HCT116 (cell line): ENCODE measurements at regions not wholly inside any gene's neighbourhood (a gene's known extent, or its start where the extent isn't known, plus 50 kb on each side); places are given as distances from the start of the nearest gene placed in this dataset.

Experiments
- ATAC-seq: fragments of 200-7000 bp; cut with Tn5 transposase; 2 replicates; pipeline ENCODE4 v1.9.1; 2020; ENCODE audit warnings: mild to moderate bottlenecking, moderate library complexity
- BruUV-seq: library from RNA; stranded (reverse); fragments of 400-500 nt; replicated peaks from 2 replicates; lab custom pipeline; 2021; lab: Mats Ljungman, UMichigan
- CTCF ChIA-PET: fragments of 300-600 bp; sonication (Branson Sonifier 250); formaldehyde crosslinking; loops from one replicate; lab custom pipeline; 2021; ENCODE audit warnings: antibody characterized with exemption; lab: Charles Lee
- POLR2A ChIA-PET: fragments of 300-600, 350-600 bp; sonication (Branson Sonifier 250); formaldehyde crosslinking; loops from one replicate; lab custom pipeline; 2021; ENCODE audit warnings: antibody characterized with exemption; lab: Charles Lee
- RAD21 ChIA-PET, 2 experiments: fragments of 300-600 bp; sonication (Branson Sonifier 250); formaldehyde crosslinking; loops; one replicate each; lab custom pipeline; 2023; ENCODE audit warnings: low total read pairs in 2 of 2; ENCODE audit not compliant: uncharacterized antibody in 2 of 2, unreplicated experiment in 2 of 2, low non-redundant PET in 1 of 2; lab: Charles Lee
- DNase-seq: peaks from one replicate; pipeline ENCODE4 v3.0.0-alpha.2; 2010; ENCODE audit warnings: low read depth, low spot score
- H2AFZ ChIP-seq: fragments of 200-600 bp; shearing (Covaris generic), sonication (generic); 2 replicates; pipeline ENCODE4 v1.6.1; 2017; ENCODE audit warnings: low read depth, mixed run types, mixed read lengths, antibody characterized with exemption, low read length; ENCODE audit not compliant: poor library complexity, severe bottlenecking
- H3K27ac ChIP-seq: 2 replicates; pipeline ENCODE4 v1.5.1; 2012; ENCODE audit warnings: low read depth, low read length
- H3K27me3 ChIP-seq: fragments of 200-600 bp; sonication (generic); 2 replicates; pipeline ENCODE4 v1.6.1; 2016; ENCODE audit warnings: mixed run types, low read length, mixed read lengths; ENCODE audit not compliant: insufficient read depth
- H3K36me3 ChIP-seq, 2 experiments: fragments of 200-500 bp in 1 of 2; fragments of 200-600 bp in 1 of 2; sonication (Bioruptor generic) in 1 of 2; sonication (generic) in 1 of 2; 2 replicates each; pipeline versions ENCODE4 v1.5.1 to v1.6.1; 2014 to 2016; ENCODE audit warnings: low read length in 2 of 2, inconsistent platforms in 1 of 2, mixed read lengths in 1 of 2, mixed run types in 1 of 2; ENCODE audit not compliant: insufficient read depth in 2 of 2, control insufficient read depth in 1 of 2
- H3K4me1 ChIP-seq, 2 experiments: fragments of 200-600 bp in 1 of 2; sonication (generic) in 1 of 2; 2 replicates each; pipeline versions ENCODE4 v1.5.1 to v1.6.1; 2012 to 2017; ENCODE audit warnings: low read length in 2 of 2, inconsistent platforms in 1 of 2, mild to moderate bottlenecking in 1 of 2, mixed read lengths in 1 of 2, mixed run types in 1 of 2, moderate library complexity in 1 of 2; ENCODE audit not compliant: insufficient read depth in 2 of 2, control insufficient read depth in 1 of 2
- H3K4me2 ChIP-seq: fragments of 200-600 bp; sonication (generic); 2 replicates; pipeline ENCODE4 v1.6.1; 2017; ENCODE audit warnings: mixed run types, low read length, mixed read lengths
- H3K4me3 ChIP-seq, 2 experiments: fragments of 200-600 bp in 1 of 2; sonication (generic) in 1 of 2; replicated peaks in 1 of 2; 2 replicates each; pipeline ENCODE4 v1.5.1; 2011 to 2016; ENCODE audit warnings: low read length in 2 of 2, control low read depth in 1 of 2, low read depth in 1 of 2, mild to moderate bottlenecking in 1 of 2, mixed read lengths in 1 of 2, mixed run types in 1 of 2
- H3K79me2 ChIP-seq: fragments of 200-600 bp; sonication (generic); 2 replicates; pipeline ENCODE4 v1.6.1; 2017; ENCODE audit warnings: mild to moderate bottlenecking, mixed run types, low read length, moderate library complexity, mixed read lengths; ENCODE audit not compliant: insufficient read depth
- H3K9ac ChIP-seq: fragments of 200-600 bp; sonication (generic); 2 replicates; pipeline ENCODE4 v1.6.1; 2016; ENCODE audit warnings: low read length, mixed read lengths
- H3K9me2 ChIP-seq: fragments of 200-600 bp; sonication (generic), shearing (Covaris generic); 2 replicates; pipeline ENCODE4 v1.6.1; 2017; ENCODE audit warnings: mixed run types, mild to moderate bottlenecking, moderate library complexity; ENCODE audit not compliant: insufficient read depth
- H3K9me3 ChIP-seq, 2 experiments: fragments of 200-500 bp in 1 of 2; fragments of 200-600 bp in 1 of 2; sonication (Bioruptor generic) in 1 of 2; sonication (generic) in 1 of 2; 2 replicates each; pipeline ENCODE4 v1.6.1; 2014 to 2017; ENCODE audit warnings: low read length in 2 of 2, mixed read lengths in 2 of 2, inconsistent platforms in 1 of 2, low read depth in 1 of 2, mild to moderate bottlenecking in 1 of 2, mixed run types in 1 of 2, moderate library complexity in 1 of 2; ENCODE audit not compliant: control insufficient read depth in 1 of 2, insufficient read depth in 1 of 2
- H4K20me1 ChIP-seq: fragments of 200-600 bp; sonication (generic), shearing (Covaris generic); 2 replicates; pipeline ENCODE4 v1.6.1; 2017; ENCODE audit warnings: mixed run types, mild to moderate bottlenecking, moderate library complexity; ENCODE audit not compliant: insufficient read depth
- EGR1 ChIP-seq: IDR thresholded peaks from 2 replicates; pipeline ENCODE4 v1.6.1; 2012; ENCODE audit warnings: low read depth
- ELF1 ChIP-seq: IDR thresholded peaks from 2 replicates; pipeline ENCODE4 v1.6.1; 2012; ENCODE audit warnings: low read depth, borderline replicate concordance
- EZH2 ChIP-seq: fragments of 200-600 bp; sonication (generic); IDR thresholded peaks from 2 replicates; pipeline ENCODE4 v1.6.1; 2017; ENCODE audit warnings: antibody characterized with exemption, mixed run types
- EZH2phosphoT487 ChIP-seq: fragments of 200-600 bp; IDR thresholded peaks from 2 replicates; pipeline ENCODE4 v1.6.1; 2018; ENCODE audit warnings: antibody characterized with exemption, borderline replicate concordance
- JUND ChIP-seq: IDR thresholded peaks from 2 replicates; pipeline ENCODE4 v1.6.1; 2012
- RAD21 ChIP-seq: IDR thresholded peaks from 2 replicates; pipeline ENCODE4 v1.6.1; 2012; ENCODE audit warnings: low read depth, mild to moderate bottlenecking
- SP1 ChIP-seq: IDR thresholded peaks from 2 replicates; pipeline ENCODE4 v1.6.1; 2012; ENCODE audit warnings: low read depth
- SRF ChIP-seq: IDR thresholded peaks from 2 replicates; pipeline ENCODE4 v1.6.1; 2012; ENCODE audit warnings: low read depth
- YY1 ChIP-seq: IDR thresholded peaks from 2 replicates; pipeline ENCODE4 v1.6.1; 2011; ENCODE audit warnings: low read length, low read depth, moderate library complexity, mild to moderate bottlenecking; ENCODE audit not compliant: insufficient replicate concordance; ENCODE audit errors: extremely low read depth
- ZNF274 ChIP-seq: fragments of 200-500 bp; sonication (Bioruptor generic); IDR thresholded peaks from 2 replicates; pipeline ENCODE4 v1.6.1; 2014; ENCODE audit warnings: mild to moderate bottlenecking, low read depth, low read length, inconsistent platforms
- intact Hi-C: fragments of 100-400 bp; cut with micrococcal nuclease; formaldehyde crosslinking; loops from 2 replicates; pipeline ENCODE4 v1.10.0; 2022
- TF ChIP-seq, protein P1 (sequence below), 3 experiments: fragments of 200-600 bp in 1 of 3; sonication (generic) in 1 of 3; IDR thresholded peaks in 2 of 3; conservative IDR thresholded peaks in 1 of 3; 2 replicates each; pipeline ENCODE4 v1.5.1; 2012 to 2017; ENCODE audit warnings: low read depth in 2 of 3, low read length in 2 of 3, antibody characterized with exemption in 1 of 3, borderline replicate concordance in 1 of 3, control low read depth in 1 of 3, mild to moderate bottlenecking in 1 of 3, mixed read lengths in 1 of 3, mixed run types in 1 of 3, moderate library complexity in 1 of 3; ENCODE audit not compliant: insufficient read depth in 1 of 3
- TF ChIP-seq, protein P2 (sequence below): IDR thresholded peaks from 2 replicates; pipeline ENCODE4 v1.6.1; 2011; ENCODE audit warnings: mild to moderate bottlenecking, low read length, moderate library complexity; ENCODE audit not compliant: insufficient replicate concordance; ENCODE audit errors: extremely low read depth

DNA sequence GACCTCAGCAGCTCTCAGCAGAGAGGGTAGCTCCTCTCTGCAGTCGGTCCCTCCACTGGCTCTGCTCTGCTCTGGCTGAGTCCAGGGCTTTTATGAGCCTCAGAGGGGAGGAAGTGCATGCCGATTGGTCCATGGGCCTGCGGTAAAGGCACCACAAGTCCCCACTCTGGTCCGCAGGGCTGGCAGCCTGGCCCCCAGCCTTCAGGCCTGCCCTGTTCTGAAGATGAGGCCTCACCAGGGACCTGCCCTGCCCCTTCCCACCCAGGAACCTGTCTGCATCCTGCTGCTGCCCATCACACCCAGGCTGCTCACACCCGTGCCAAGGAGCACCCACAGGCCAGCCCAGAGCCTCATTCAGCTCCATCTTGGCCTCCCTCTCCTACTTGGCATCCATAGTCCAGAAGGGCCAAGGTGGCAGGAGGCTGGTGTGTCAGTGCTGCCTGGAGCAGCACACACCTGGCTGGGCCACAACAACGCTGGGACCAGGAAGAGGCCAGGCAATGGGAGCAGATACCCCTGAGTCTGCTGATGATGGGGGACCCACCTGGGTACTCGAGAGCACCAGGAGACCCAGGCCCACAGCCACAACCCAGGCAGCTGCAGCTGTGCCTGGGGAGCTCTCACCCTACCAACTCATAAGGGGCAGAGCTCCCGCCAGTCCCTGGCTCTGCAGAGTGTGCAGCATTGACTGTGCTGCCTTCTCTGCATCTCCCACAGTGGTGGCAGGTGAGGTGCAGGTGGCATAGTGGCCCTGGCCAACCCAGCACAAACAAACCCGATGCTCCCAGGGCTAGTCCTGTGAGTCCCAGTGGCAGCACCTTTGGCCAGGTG, 191.9 kb upstream of the NUDT6 start:
- no peak overlapping the region for H3K27ac ChIP-seq
- no peak for TF ChIP-seq EZH2phosphoT487
- no peak for TF ChIP-seq ZNF274
- TF ChIP-seq ELF1, result no peak
- TF ChIP-seq YY1, result no peak
- TF ChIP-seq, protein P1, sequence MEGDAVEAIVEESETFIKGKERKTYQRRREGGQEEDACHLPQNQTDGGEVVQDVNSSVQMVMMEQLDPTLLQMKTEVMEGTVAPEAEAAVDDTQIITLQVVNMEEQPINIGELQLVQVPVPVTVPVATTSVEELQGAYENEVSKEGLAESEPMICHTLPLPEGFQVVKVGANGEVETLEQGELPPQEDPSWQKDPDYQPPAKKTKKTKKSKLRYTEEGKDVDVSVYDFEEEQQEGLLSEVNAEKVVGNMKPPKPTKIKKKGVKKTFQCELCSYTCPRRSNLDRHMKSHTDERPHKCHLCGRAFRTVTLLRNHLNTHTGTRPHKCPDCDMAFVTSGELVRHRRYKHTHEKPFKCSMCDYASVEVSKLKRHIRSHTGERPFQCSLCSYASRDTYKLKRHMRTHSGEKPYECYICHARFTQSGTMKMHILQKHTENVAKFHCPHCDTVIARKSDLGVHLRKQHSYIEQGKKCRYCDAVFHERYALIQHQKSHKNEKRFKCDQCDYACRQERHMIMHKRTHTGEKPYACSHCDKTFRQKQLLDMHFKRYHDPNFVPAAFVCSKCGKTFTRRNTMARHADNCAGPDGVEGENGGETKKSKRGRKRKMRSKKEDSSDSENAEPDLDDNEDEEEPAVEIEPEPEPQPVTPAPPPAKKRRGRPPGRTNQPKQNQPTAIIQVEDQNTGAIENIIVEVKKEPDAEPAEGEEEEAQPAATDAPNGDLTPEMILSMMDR (IDR thresholded peaks at IDR 0.05 in 2 of 3, conservative IDR thresholded peaks at IDR 0.05 in 1 of 3; ENCODE audit: borderline replicate concordance in 1 of 3, insufficient read depth in 1 of 3, low read depth in 2 of 3, low read length in 2 of 3), result no peak
- TF ChIP-seq RAD21, result no peak
- TF ChIP-seq SP1, result no peak
- TF ChIP-seq, protein P2, sequence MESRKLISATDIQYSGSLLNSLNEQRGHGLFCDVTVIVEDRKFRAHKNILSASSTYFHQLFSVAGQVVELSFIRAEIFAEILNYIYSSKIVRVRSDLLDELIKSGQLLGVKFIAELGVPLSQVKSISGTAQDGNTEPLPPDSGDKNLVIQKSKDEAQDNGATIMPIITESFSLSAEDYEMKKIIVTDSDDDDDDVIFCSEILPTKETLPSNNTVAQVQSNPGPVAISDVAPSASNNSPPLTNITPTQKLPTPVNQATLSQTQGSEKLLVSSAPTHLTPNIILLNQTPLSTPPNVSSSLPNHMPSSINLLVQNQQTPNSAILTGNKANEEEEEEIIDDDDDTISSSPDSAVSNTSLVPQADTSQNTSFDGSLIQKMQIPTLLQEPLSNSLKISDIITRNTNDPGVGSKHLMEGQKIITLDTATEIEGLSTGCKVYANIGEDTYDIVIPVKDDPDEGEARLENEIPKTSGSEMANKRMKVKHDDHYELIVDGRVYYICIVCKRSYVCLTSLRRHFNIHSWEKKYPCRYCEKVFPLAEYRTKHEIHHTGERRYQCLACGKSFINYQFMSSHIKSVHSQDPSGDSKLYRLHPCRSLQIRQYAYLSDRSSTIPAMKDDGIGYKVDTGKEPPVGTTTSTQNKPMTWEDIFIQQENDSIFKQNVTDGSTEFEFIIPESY, result no peak
- no peak for TF ChIP-seq EGR1
- TF ChIP-seq EZH2, result no peak
- TF ChIP-seq JUND, result no peak
- no peak for TF ChIP-seq SRF
- DNase-seq, result no peak
- CTCF ChIA-PET, result no interaction called here
- RAD21 ChIA-PET, result no interaction called here
- intact Hi-C loops, result no loop called here
- no peaks in the 10 kb centered on the region for H3K9me3 ChIP-seq
- H3K36me3 ChIP-seq, result no peaks in the 10 kb centered on the region
- POLR2A ChIA-PET, result no interaction called here
- H3K4me2 ChIP-seq, result no peak overlapping the region
- H3K27me3 ChIP-seq, result no peaks in the 10 kb centered on the region
- no peak for ATAC-seq
- H3K4me3 ChIP-seq, result no peak overlapping the region
- no peaks in the 10 kb centered on the region for H3K9me2 ChIP-seq
- H3K79me2 ChIP-seq, result no peaks in the 10 kb centered on the region
- H3K9ac ChIP-seq, result no peak overlapping the region
- no peak overlapping the region for H2AFZ ChIP-seq
- H4K20me1 ChIP-seq, result no peaks in the 10 kb centered on the region
- BruUV-seq, result no TSS peak
- no peaks in the 10 kb centered on the region for H3K4me1 ChIP-seq
